Fibroblast of pulmonary artery (primary cell): ENCODE measurements at regions not wholly inside any gene's neighbourhood (a gene's known extent, or its start where the extent isn't known, plus 50 kb on each side); places are given as distances from the start of the nearest gene placed in this dataset.
A peak's percentile ranks its signal among the peaks of the same experiment; 100 is the strongest.

Source experiments
- DNase-seq: peaks from one replicate; pipeline ENCODE4 v3.0.0-alpha.2; 2010; ENCODE audit warnings: low read depth
- H3K4me3 ChIP-seq: replicated peaks from 2 replicates; pipeline ENCODE4 v1.5.1; 2011; ENCODE audit warnings: low read depth, mild to moderate bottlenecking, control low read depth, low read length, moderate library complexity
- TF ChIP-seq, protein P1 (sequence below): IDR thresholded peaks from 2 replicates; pipeline ENCODE4 v1.5.1; 2011; ENCODE audit warnings: mild to moderate bottlenecking, control low read depth, low read length, inconsistent platforms; ENCODE audit errors: missing control alignments

DNA sequence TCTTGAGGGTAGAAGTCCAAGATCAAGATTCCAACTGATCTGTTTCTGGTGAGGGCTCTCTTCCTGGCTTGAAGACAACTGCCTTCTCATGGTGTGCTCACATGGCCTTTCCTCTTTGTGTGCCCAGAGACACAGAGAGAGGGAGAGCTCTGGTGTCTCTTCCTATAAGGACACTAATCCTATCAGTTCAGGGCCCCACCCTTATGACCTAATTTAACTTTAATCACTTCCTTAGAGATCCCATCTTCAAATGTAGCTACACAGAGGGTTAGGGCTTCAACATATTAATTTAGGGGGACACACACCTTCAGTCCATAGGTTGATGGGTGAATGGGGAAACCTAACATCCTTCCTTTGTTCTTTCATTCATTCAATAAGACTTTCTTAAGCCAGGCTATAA, 144.6 kb downstream of the MN1 start:
- no peak overlapping the region for H3K4me3 ChIP-seq
- DNase-seq: no peak
- TF ChIP-seq, protein P1, sequence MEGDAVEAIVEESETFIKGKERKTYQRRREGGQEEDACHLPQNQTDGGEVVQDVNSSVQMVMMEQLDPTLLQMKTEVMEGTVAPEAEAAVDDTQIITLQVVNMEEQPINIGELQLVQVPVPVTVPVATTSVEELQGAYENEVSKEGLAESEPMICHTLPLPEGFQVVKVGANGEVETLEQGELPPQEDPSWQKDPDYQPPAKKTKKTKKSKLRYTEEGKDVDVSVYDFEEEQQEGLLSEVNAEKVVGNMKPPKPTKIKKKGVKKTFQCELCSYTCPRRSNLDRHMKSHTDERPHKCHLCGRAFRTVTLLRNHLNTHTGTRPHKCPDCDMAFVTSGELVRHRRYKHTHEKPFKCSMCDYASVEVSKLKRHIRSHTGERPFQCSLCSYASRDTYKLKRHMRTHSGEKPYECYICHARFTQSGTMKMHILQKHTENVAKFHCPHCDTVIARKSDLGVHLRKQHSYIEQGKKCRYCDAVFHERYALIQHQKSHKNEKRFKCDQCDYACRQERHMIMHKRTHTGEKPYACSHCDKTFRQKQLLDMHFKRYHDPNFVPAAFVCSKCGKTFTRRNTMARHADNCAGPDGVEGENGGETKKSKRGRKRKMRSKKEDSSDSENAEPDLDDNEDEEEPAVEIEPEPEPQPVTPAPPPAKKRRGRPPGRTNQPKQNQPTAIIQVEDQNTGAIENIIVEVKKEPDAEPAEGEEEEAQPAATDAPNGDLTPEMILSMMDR: no peak

DNA sequence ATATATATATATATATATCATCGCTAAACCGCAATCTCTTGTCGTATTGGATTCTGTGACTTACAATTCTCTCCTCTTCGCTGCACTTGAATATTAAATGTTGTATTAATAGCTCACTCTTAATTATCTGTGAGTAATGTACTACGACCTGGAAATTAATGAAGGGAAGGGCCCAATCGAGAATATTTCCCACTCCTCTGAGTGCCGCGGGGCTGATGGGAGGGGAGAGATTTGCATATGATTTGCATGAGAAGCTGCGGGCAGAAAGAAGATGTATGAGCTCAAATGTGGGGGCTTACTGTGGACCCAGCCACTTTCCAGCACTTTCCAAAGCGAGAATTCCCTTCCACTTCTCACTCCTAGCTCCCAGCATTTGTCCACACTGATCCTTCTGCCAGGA, 141.2 kb downstream of the MN1 start:
- no peak overlapping the region for H3K4me3 ChIP-seq
- DNase-seq: no peak
- TF ChIP-seq, protein P1: no peak

DNA sequence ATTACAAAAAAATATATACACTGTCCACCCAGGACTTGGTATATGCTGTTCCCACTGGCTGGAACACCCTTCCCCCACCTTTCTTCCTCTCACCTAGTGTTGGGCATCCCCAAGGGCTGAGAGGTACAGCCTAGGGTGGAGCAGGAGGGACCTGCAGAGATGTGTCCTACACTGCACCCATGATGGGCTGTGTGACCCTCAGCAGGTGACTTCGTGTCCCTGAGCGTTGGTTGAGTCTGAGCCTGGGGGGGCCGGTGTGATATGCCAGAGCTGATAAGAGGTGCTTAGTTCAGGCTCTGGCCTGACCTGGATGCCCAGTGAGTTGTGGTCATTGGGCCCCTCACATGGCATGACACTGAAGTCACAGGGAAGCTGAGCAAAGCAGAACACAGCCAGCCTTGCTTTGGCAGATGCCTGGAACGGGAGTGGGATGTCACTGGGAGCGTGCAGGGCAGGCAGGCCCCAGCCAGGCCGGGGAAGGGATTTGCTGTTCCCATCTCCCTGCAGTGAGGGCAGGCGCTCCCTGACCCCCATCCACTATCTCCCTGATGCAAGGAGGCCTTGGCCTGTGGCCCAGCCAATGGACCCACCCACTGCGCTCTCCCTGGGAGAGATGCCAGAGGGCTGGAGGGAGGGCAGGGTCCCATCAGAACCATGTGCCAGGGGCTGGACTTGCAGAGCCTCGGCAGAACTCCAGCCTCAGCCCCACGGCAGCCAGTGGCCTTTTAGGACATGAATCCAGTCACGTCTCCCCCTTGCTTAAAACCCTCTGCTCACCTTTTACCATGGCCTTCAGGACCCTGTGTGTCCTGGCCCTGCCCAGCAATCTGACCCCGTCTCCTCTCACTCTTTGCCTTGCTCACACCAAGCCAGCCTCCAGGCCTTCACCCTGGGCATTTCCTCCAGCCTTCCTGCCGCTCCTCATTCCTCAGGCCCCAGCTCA, 138.9 kb downstream of the MN1 start:
- TF ChIP-seq, protein P1: no peak
- H3K4me3 ChIP-seq: no peak overlapping the region
- DNase-seq: peak; percentile 61

DNA sequence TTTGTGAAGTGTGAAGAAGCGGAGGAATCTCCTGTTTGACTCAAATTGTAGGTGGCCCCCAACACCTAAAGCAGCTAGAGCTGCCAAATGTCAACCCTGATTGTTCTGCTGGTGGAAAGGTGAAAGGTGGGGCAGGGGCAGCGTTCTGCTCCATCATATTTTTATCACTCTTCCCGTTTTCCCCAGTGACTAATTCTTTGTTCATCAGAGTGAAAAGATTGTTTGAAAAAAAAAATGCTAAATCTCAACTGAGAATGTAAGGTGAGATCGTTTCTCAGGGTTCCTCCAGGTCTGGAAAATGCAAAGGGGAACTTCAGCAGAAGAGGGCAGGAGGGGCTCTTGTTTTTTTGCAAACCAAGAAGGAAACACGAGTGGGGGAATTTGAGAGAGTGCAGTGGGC, 137.7 kb downstream of the MN1 start:
- TF ChIP-seq, protein P1: no peak
- H3K4me3 ChIP-seq: no peak overlapping the region
- peak; percentile 21 for DNase-seq

- no peak overlapping the region for H3K4me3 ChIP-seq
- TF ChIP-seq, protein P1: no peak
- no peak for DNase-seq
Measured at GRCh38 chr22:27666272-27666997, 135.1 kb downstream of the MN1 start.

DNA sequence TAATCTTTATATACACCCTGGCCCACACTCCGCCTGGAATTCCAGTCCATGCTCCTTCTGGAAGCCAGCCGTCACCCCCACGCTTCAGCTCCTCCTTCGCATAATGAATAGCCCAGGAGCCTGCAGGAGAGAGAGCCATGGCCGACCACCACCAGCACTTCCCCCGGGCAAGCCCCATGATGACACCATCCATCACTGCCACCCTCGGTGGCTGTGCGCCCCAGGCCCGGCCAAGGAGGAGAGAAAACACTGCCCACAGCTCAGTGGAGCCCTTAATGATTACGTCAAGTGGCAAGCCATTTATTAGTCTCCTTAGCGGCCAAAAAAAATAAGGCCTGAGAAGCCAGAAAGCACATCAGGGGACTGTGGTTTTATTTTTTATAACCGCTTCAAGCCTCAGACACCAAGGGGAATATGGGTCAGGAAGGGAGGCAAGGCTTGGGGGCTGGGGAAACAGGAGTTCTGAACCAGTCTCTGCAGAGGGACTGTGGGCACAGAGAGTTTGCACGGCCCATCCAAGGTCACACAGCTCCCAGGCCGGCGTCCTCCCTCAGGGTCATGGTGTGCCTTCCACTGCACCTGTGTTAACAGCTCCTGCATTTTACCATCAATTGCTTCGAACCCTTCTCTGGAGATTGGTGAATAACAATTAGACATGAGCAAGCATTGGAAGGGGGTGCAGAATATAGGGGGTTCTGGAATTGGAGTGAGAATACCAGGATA, 134.3 kb downstream of the MN1 start:
- DNase-seq: peak; percentile 62
- TF ChIP-seq, protein P1: no peak
- H3K4me3 ChIP-seq: no peak overlapping the region
